H1 (cell line): ENCODE measurements at regions not wholly inside any gene's neighbourhood (a gene's known extent, or its start where the extent isn't known, plus 50 kb on each side); places are given as distances from the start of the nearest gene placed in this dataset.

Experiments
- CHD7 ChIP-seq: fragments of 300-600 bp; sonication (generic); IDR thresholded peaks from 2 replicates; pipeline ENCODE4 v1.7.1; 2012; ENCODE audit warnings: low read length, moderate library complexity, mild to moderate bottlenecking, inconsistent platforms; ENCODE audit not compliant: insufficient replicate concordance
- EGR1 ChIP-seq: IDR thresholded peaks from 2 replicates; pipeline ENCODE4 v1.6.1; 2011; ENCODE audit warnings: low read depth, low read length, borderline replicate concordance
- GTF2F1 ChIP-seq: IDR thresholded peaks from 2 replicates; pipeline ENCODE4 v1.6.1; 2012; ENCODE audit warnings: low read depth, low read length, improper control_type of control experiment, borderline replicate concordance
- JUND ChIP-seq: IDR thresholded peaks from 2 replicates; pipeline ENCODE4 v1.6.1; 2011; ENCODE audit warnings: mild to moderate bottlenecking, improper control_type of control experiment, low read length
- RXRA ChIP-seq: IDR thresholded peaks from 2 replicates; pipeline ENCODE4 v1.6.1; 2011; ENCODE audit warnings: low read depth, mild to moderate bottlenecking, low read length, moderate library complexity; ENCODE audit not compliant: insufficient read depth
- SIX5 ChIP-seq: IDR thresholded peaks from 2 replicates; pipeline ENCODE4 v1.6.1; 2011; ENCODE audit warnings: mild to moderate bottlenecking, low read depth, low read length
- SP4 ChIP-seq: IDR thresholded peaks from 2 replicates; pipeline ENCODE4 v1.6.1; 2012; ENCODE audit warnings: low read length, inconsistent platforms

GRCh38 chr2:236517251-236518031 lies 52.2 kb upstream of the ACKR3 start (continued):
- TF ChIP-seq CHD7 (no peak), JUND (no peak), SIX5 (no peak), RXRA (no peak), GTF2F1 (no peak), EGR1 (no peak), SP4 (no peak)
